GM12801 (cell line): ENCODE measurements at regions not wholly inside any gene's neighbourhood (a gene's known extent, or its start where the extent isn't known, plus 50 kb on each side); places are given as distances from the start of the nearest gene placed in this dataset.

Source experiments
- CTCF ChIP-seq: IDR thresholded peaks from one replicate; pipeline ENCODE4 v1.5.1; 2011; ENCODE audit warnings: control low read depth; ENCODE audit not compliant: insufficient read length; ENCODE audit errors: extremely low read depth

GRCh38 chr11:71071736-71072509 is 180.5 kb downstream of the SHANK2 start:
- TF ChIP-seq CTCF = no peak

GRCh38 chr11:71070490-71071453 is 181.6 kb downstream of the SHANK2 start:
- TF ChIP-seq CTCF = no peak

GRCh38 chr11:71068963-71069362 is 183.4 kb downstream of the SHANK2 start:
- no peak for TF ChIP-seq CTCF

GRCh38 chr11:71067753-71068152 is 184.6 kb downstream of the SHANK2 start:
- TF ChIP-seq CTCF = no peak

- TF ChIP-seq CTCF = no peak
Measured at GRCh38 chr11:71066311-71066710, 186.1 kb downstream of the SHANK2 start.

- TF ChIP-seq CTCF = no peak
Measured at GRCh38 chr11:71065841-71066240, 186.5 kb downstream of the SHANK2 start.
